Chondrocyte (in vitro differentiated cells): ENCODE measurements at regions not wholly inside any gene's neighbourhood (a gene's known extent, or its start where the extent isn't known, plus 50 kb on each side); places are given as distances from the start of the nearest gene placed in this dataset.
"Not testable (repeated sequence)": the region's sequence is repeated elsewhere in the genome, so short reads cannot be mapped to it uniquely, and the experiment has no call there.

Experiments used
- DNase-seq: peaks from one replicate; pipeline ENCODE4 v3.0.0; 2021; ENCODE audit warnings: mixed read lengths, low spot score
- H3K27ac Mint-ChIP-seq: one replicate; pipeline ENCODE4 v1.8.0; 2021; ENCODE audit warnings: mild to moderate bottlenecking, moderate library complexity, mixed read lengths; ENCODE audit not compliant: unreplicated experiment
- H3K27me3 Mint-ChIP-seq: 2 replicates; pipeline ENCODE4 v1.8.0; 2021; ENCODE audit warnings: low read depth, mixed read lengths
- H3K36me3 Mint-ChIP-seq: 2 replicates; pipeline ENCODE4 v1.8.0; 2021; ENCODE audit warnings: low read depth, mixed read lengths
- H3K4me1 Mint-ChIP-seq: 2 replicates; pipeline ENCODE4 v1.8.0; 2021; ENCODE audit warnings: low read depth, mild to moderate bottlenecking, mixed read lengths
- H3K4me3 Mint-ChIP-seq: one replicate; pipeline ENCODE4 v1.8.0; 2021; ENCODE audit warnings: mild to moderate bottlenecking, moderate library complexity, mixed read lengths; ENCODE audit not compliant: unreplicated experiment
- H3K9me3 Mint-ChIP-seq: 2 replicates; pipeline ENCODE4 v1.8.0; 2021; ENCODE audit warnings: low read depth, mixed read lengths
- CTCF ChIP-seq: fragments of 200-600 bp; sonication (generic); IDR thresholded peaks from 2 replicates; pipeline ENCODE4 v1.5.0; 2021; ENCODE audit warnings: antibody characterized with exemption, mild to moderate bottlenecking, moderate library complexity

GRCh38 chr6:10343320-10343719 is 71.6 kb downstream of the TFAP2A start:
- no peaks in the 10 kb centered on the region for H3K9me3 Mint-ChIP-seq
- no peaks in the 10 kb centered on the region for H3K36me3 Mint-ChIP-seq
- TF ChIP-seq CTCF, result peak; percentile 10
- DNase-seq, result no peak
- no peak overlapping the region for H3K4me3 Mint-ChIP-seq
- no peak overlapping the region for H3K27ac Mint-ChIP-seq
- no peaks in the 10 kb centered on the region for H3K4me1 Mint-ChIP-seq
- no peaks in the 10 kb centered on the region for H3K27me3 Mint-ChIP-seq

- H3K36me3 Mint-ChIP-seq, result no peaks in the 10 kb centered on the region
- no peaks in the 10 kb centered on the region for H3K9me3 Mint-ChIP-seq
- no peaks in the 10 kb centered on the region for H3K4me1 Mint-ChIP-seq
- no peak overlapping the region for H3K4me3 Mint-ChIP-seq
- DNase-seq, result no peak
- H3K27me3 Mint-ChIP-seq, result no peaks in the 10 kb centered on the region
- TF ChIP-seq CTCF, result no peak
- no peak overlapping the region for H3K27ac Mint-ChIP-seq
These were observed 73.3 kb downstream of the TFAP2A start for GRCh38 chr6:10341605-10342004.

GRCh38 chr6:10338151-10338550 is 76.7 kb downstream of the TFAP2A start:
- no peak for TF ChIP-seq CTCF
- Mint-ChIP-seq H3K4me1 (no peaks in the 10 kb centered on the region), H3K27me3 (no peaks in the 10 kb centered on the region), H3K9me3 (no peaks in the 10 kb centered on the region), H3K27ac (no peak overlapping the region), H3K36me3 (no peaks in the 10 kb centered on the region), H3K4me3 (no peak overlapping the region)
- DNase-seq, result no peak

- not testable (repeated sequence) for H3K27me3 Mint-ChIP-seq, H3K36me3 Mint-ChIP-seq, H3K27ac Mint-ChIP-seq, DNase-seq, H3K4me1 Mint-ChIP-seq, H3K4me3 Mint-ChIP-seq, H3K9me3 Mint-ChIP-seq
These were observed 77.5 kb downstream of the TFAP2A start for GRCh38 chr6:10337376-10337775.

GRCh38 chr6:10332111-10332510 is 82.8 kb downstream of the TFAP2A start:
- H3K27me3 Mint-ChIP-seq, result no peaks in the 10 kb centered on the region
- no peaks in the 10 kb centered on the region for H3K9me3 Mint-ChIP-seq
- no peak for TF ChIP-seq CTCF
- no peak overlapping the region for H3K4me3 Mint-ChIP-seq
- DNase-seq, result no peak
- no peaks in the 10 kb centered on the region for H3K4me1 Mint-ChIP-seq
- no peaks in the 10 kb centered on the region for H3K36me3 Mint-ChIP-seq
- H3K27ac Mint-ChIP-seq, result no peak overlapping the region

- no peaks in the 10 kb centered on the region for H3K27me3 Mint-ChIP-seq
- H3K4me1 Mint-ChIP-seq, result no peaks in the 10 kb centered on the region
- H3K9me3 Mint-ChIP-seq, result no peaks in the 10 kb centered on the region
- TF ChIP-seq CTCF, result no peak
- H3K36me3 Mint-ChIP-seq, result no peaks in the 10 kb centered on the region
- H3K27ac Mint-ChIP-seq, result no peak overlapping the region
- no peak for DNase-seq
- no peak overlapping the region for H3K4me3 Mint-ChIP-seq
These were observed 83.4 kb downstream of the TFAP2A start for GRCh38 chr6:10331334-10331968.
